Heart right ventricle (tissue), 16 donors: ENCODE measurements at regions not wholly inside any gene's neighbourhood (a gene's known extent, or its start where the extent isn't known, plus 50 kb on each side); places are given as distances from the start of the nearest gene placed in this dataset.

Experiments
- ATAC-seq, 8 donors: fragments of 200-7000 bp; cut with Tn5 transposase; one replicate each; pipeline ENCODE4 v1.9.1; 2020; ENCODE audit warnings: mild to moderate bottlenecking in 8 of 8, moderate library complexity in 8 of 8, moderate number of reproducible peaks in 1 of 8
- DNase-seq, 2 donors: peaks; one replicate each; pipeline ENCODE4 v3.0.0-alpha.2; 2020
- H3K27ac ChIP-seq, 10 donors: fragments of 200-600 bp; sonication (generic) in 2 of 10; one replicate each; pipeline versions ENCODE4 v1.5.0 to v1.8.0; 2020 to 2022; ENCODE audit warnings: mild to moderate bottlenecking in 3 of 10
- H3K27me3 ChIP-seq, 7 donors: fragments of 200-600 bp; one replicate each; pipeline ENCODE4 v1.8.0; 2021 to 2022; ENCODE audit warnings: mild to moderate bottlenecking in 2 of 7
- H3K36me3 ChIP-seq, 9 donors: fragments of 200-600 bp; sonication (generic) in 1 of 9; one replicate each; pipeline versions ENCODE4 v1.5.0 to v1.8.0; 2020 to 2022; ENCODE audit warnings: mild to moderate bottlenecking in 2 of 9
- H3K4me1 ChIP-seq, 9 donors: fragments of 200-600 bp; sonication (generic) in 1 of 9; one replicate each; pipeline versions ENCODE4 v1.5.0 to v1.8.0; 2020 to 2022; ENCODE audit warnings: mild to moderate bottlenecking in 4 of 9
- H3K4me3 ChIP-seq, 10 donors: fragments of 200-600 bp; sonication (generic) in 2 of 10; one replicate each; pipeline versions ENCODE4 v1.5.0 to v1.8.0; 2020 to 2022; ENCODE audit warnings: mild to moderate bottlenecking in 7 of 10, moderate library complexity in 2 of 10
- H3K9me3 ChIP-seq, 11 donors: fragments of 200-600 bp in 10 of 11; sonication (generic) in 2 of 11; one replicate each; pipeline versions ENCODE4 v1.5.0 to v1.8.0; 2013 to 2022; ENCODE audit warnings: mild to moderate bottlenecking in 2 of 11, control low read depth in 1 of 11, moderate library complexity in 1 of 11
- WGBS, 2 donors: extraction: QIAGEN DNeasy Blood & Tissue Kit; methylation state at CpG; one replicate each; pipeline ENCODE4 v1.1.7; 2013; ENCODE audit warnings: inconsistent platforms in 1 of 2; 5-methylcytosine and 5-hydroxymethylcytosine counted together
- intact Hi-C, 10 donors: fragments of 100-400 bp; cut with DNase I; formaldehyde crosslinking; loops; one replicate each; pipeline versions ENCODE4 v1.11.1 to v1.14.2; 2022
- TF ChIP-seq, protein P1 (sequence below), 9 donors: fragments of 200-600 bp; sonication (generic) in 2 of 9; IDR thresholded peaks; one replicate each; pipeline versions ENCODE4 v1.5.0 to v1.8.0; 2021 to 2022; ENCODE audit warnings: antibody characterized with exemption in 9 of 9, mild to moderate bottlenecking in 5 of 9, moderate library complexity in 1 of 9
- donor health status: Arrhythmogenic right ventricular cardiomyopathy.
- donor health status: ischemic (EF 13 %, LVEDD 7.1; RV severe dilation, severe dysfunction).
- donor health status: healthy with polysubstance abuse.
- donor health status: DM: no; HTN: yes; CAD: no.
- donor health status: DM: no; HTN: no; CAD: no.
- donor health status: ischemic (EF 25% LVEDD 6.9; RV normal size, moderate dysfunction).
- donor health status: ischemic (EF 25% LVEDD 5.7; RV mildly dilated, moderate dysfunction).
- donor health status: healthy.
- donor health status: DM: yes; HTN: yes; CAD: no.
- donor health status: Ischemic cardiomyopathy.
- donor health status: ischemic (EF 35%, LVEDD 5.7; RV mildly dilated, moderate dysfunction).
- donor health status: nonischemic (EF 11% LVEDD 7.7; RV severe dilation, severe dysfunction).
- donor health status: DM: yes; HTN: yes; CAD: no.
- donor health status: PGD.
- donor health status: ischemic (EF 29% LVEDD 5.4; RV normal size, mild dysfunction).
- donor health status: nonischemic (EF 23%, LVEDD 6.1; RV moderate dilation, normal function).

DNA sequence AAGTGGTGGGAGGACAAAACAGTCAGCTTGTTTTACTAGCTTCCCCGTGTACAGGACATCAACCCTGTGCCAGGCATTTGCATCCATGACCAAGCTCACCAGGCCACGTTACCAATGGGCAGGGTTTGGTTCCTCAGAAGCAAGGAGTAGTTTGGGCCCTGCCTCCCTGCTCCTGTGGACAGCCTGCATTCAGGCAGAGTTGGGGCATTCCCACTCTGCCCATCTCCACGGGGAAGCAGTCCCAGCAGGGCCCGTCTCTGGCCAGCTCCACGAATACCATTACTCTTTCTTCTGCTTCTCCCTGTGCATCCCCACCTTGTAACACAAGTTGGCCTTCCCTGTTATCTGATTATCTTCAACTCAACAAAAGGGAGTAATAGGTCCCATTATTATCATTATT is 54.0 kb upstream of the RIOK3 start:
- Histone ChIP-seq H3K4me1 (peaks cover 0 to 8% (median 0%) of the 10 kb centered on the region in 9 donors), H3K27ac (no peak overlapping the region), H3K27me3 (no peaks in the 10 kb centered on the region), H3K9me3 (no peaks in the 10 kb centered on the region), H3K36me3 (peaks cover 0 to 16% (median 0%) of the 10 kb centered on the region in 9 donors), H3K4me3 (no peak overlapping the region)
- no peak for ATAC-seq
- 92 to 94% methylated on average over 5 of the region's 5 CpGs for WGBS, 2 donors
- TF ChIP-seq, protein P1, sequence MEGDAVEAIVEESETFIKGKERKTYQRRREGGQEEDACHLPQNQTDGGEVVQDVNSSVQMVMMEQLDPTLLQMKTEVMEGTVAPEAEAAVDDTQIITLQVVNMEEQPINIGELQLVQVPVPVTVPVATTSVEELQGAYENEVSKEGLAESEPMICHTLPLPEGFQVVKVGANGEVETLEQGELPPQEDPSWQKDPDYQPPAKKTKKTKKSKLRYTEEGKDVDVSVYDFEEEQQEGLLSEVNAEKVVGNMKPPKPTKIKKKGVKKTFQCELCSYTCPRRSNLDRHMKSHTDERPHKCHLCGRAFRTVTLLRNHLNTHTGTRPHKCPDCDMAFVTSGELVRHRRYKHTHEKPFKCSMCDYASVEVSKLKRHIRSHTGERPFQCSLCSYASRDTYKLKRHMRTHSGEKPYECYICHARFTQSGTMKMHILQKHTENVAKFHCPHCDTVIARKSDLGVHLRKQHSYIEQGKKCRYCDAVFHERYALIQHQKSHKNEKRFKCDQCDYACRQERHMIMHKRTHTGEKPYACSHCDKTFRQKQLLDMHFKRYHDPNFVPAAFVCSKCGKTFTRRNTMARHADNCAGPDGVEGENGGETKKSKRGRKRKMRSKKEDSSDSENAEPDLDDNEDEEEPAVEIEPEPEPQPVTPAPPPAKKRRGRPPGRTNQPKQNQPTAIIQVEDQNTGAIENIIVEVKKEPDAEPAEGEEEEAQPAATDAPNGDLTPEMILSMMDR (IDR thresholded peaks at IDR 0.05) = no peak
- intact Hi-C loops = no loop called here
- DNase-seq = no peak

DNA sequence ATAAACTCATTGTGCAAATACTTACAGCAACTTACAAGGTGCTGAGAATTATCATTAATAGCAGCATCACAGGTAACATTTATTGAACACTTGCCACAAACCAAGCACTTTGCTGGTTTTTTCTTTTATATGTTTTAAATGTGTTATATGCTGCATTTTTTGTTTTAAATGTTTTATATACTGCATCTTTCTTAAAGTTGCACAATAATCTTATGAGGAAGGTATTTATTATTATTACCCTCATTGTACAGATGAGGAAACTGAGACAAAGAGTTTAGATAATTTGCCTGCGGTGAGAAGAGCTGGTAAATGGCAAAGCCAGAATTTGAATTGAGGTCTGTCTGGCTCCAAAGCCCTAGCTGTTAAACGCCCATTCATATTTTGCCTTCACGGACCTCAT is 52.2 kb upstream of the RIOK3 start:
- Histone ChIP-seq H3K36me3 (peaks cover 0 to 16% (median 0%) of the 10 kb centered on the region in 9 donors), H3K4me1 (peaks cover 0 to 8% (median 0%) of the 10 kb centered on the region in 9 donors), H3K27me3 (no peaks in the 10 kb centered on the region), H3K9me3 (no peaks in the 10 kb centered on the region), H3K4me3 (no peak overlapping the region), H3K27ac (no peak overlapping the region)
- 77 to 82% methylated on average over 3 of the region's 3 CpGs for WGBS, 2 donors
- DNase-seq (no peak), ATAC-seq (no peak)
- intact Hi-C loops = no loop called here
- TF ChIP-seq, protein P1 (IDR thresholded peaks at IDR 0.05) = no peak

DNA sequence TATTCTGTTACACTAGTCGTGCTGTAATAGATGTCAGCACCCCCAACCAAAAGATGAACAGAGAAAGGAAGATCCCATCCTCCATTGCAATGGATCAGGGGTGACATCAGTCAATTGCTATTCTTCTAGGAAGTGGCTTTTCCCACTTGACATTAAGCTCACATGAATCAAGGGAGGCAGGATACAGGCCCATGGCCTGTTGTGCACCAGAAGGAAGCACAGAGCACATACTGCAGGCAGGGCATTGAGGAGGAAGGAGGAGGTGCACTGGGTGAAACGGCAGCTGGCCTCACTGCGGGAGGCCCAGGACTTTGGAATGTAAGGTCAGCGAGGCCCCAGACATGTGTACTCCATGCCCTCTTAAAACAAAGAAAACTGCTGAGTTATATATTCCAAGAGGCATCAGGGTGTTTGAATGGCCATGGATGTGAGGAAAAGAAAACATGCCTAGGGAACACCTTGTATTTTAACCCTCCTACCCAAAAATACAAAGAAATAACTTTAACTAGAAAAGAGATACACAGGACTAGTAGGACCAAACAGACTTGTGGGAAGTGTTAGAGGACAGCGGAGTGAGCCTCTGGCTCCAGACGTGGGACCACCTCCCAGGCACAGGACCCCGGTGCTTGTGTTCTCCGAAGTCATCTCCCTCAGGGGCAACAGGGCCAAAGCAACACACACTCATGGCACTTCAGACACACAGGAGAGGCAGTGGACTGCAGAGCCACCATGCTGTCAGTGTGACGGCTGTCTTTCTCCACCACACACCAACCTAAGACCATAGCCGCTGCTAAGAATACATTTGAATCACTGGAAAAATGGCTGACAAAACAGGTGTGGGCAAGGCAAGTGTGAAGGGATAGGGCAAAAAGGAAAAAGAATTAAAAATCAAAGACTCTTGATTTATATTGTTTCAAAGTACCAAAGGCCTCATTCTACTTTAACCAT is 51.4 kb upstream of the RIOK3 start:
- TF ChIP-seq, protein P1 (IDR thresholded peaks at IDR 0.05) = no peak
- Histone ChIP-seq H3K4me1 (peaks cover 0 to 8% (median 0%) of the 10 kb centered on the region in 9 donors), H3K27me3 (no peaks in the 10 kb centered on the region), H3K4me3 (no peak overlapping the region), H3K9me3 (no peaks in the 10 kb centered on the region), H3K27ac (no peak overlapping the region), H3K36me3 (peaks cover 0 to 11% (median 0%) of the 10 kb centered on the region in 9 donors)
- 70 to 74% methylated on average over 10 of the region's 10 CpGs for WGBS, 2 donors
- intact Hi-C loops = no loop called here
- DNase-seq = no peak
- ATAC-seq = peak in 5 of 8 donors; percentile 42 to 74 (median 50)
